Central memory CD8-positive, alpha-beta T cell (primary cell): ENCODE measurements at regions not wholly inside any gene's neighbourhood (a gene's known extent, or its start where the extent isn't known, plus 50 kb on each side); places are given as distances from the start of the nearest gene placed in this dataset.

Source experiments
- ATAC-seq: fragments of 150-1000 bp; cut with Tn5 transposase; replicated peaks from 2 replicates; pipeline ENCODE4 v1.10.0; 2022; ENCODE audit warnings: mild to moderate bottlenecking, moderate FRiP score, moderate number of reproducible peaks; ENCODE audit not compliant: poor library complexity, severe bottlenecking; ENCODE audit errors: extremely low read depth
- DNase-seq, 2 donors: peaks; one replicate each; pipeline ENCODE4 v3.0.0; 2021; ENCODE audit warnings: low spot score in 2 of 2
- H3K27ac Mint-ChIP-seq: one replicate; pipeline ENCODE4 v1.8.0; 2022; ENCODE audit warnings: low read depth, mild to moderate bottlenecking, moderate library complexity, mixed read lengths
- H3K27me3 Mint-ChIP-seq: one replicate; pipeline ENCODE4 v1.8.0; 2022; ENCODE audit warnings: mixed read lengths
- H3K36me3 Mint-ChIP-seq: one replicate; pipeline ENCODE4 v1.8.0; 2022; ENCODE audit warnings: mild to moderate bottlenecking, moderate library complexity, mixed read lengths; ENCODE audit not compliant: insufficient read depth
- H3K4me1 Mint-ChIP-seq: one replicate; pipeline ENCODE4 v1.8.0; 2022; ENCODE audit warnings: mixed read lengths
- H3K4me3 Mint-ChIP-seq: one replicate; pipeline ENCODE4 v1.8.0; 2022; ENCODE audit warnings: mild to moderate bottlenecking, moderate library complexity, mixed read lengths
- H3K9me3 Mint-ChIP-seq: one replicate; pipeline ENCODE4 v1.8.0; 2022; ENCODE audit warnings: mixed read lengths

DNA sequence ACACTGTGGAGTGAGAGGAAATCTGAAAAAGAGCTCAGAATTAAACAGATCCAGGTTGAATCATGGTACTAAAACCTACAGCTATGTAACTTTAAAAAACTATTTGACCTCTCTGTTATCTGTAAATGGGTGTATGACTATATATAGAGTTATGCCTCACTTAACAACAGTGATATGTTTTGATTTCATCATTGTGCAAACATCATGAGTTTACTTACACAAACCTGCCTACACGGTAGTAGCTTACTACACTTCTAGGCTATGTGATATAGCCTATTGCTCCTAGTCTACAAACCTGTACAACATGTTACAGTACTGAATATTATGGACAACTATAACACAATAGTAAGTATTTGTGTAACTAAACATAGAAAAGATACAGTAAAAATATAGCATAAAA, 191.6 kb upstream of the MEIS2 start:
- H3K4me1 Mint-ChIP-seq, result no peaks in the 10 kb centered on the region
- no peak overlapping the region for H3K27ac Mint-ChIP-seq
- DNase-seq (no peak), ATAC-seq (no peak)
- no peaks in the 10 kb centered on the region for H3K36me3 Mint-ChIP-seq
- H3K27me3 Mint-ChIP-seq, result no peaks in the 10 kb centered on the region
- H3K9me3 Mint-ChIP-seq, result peaks cover 3% of the 10 kb centered on the region
- H3K4me3 Mint-ChIP-seq, result no peak overlapping the region

DNA sequence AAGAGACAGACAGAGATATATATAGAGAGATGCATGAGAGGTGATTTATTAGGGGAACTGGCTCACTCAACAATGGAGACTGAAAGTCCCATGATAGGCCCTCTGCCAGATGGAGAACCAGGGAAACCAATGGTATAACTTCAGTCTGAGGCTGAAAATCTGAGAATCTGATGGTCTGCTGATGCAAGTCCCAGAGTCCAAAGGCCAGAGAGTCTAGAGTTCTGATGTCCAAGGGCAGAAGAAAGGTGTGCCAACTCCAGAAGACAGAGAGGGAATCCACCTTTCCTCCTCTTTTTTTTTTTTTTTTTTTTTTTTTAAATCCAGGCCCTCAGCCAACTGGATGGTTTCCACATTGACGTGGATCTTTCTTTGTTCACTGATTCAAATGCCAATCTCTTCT, 197.9 kb upstream of the MEIS2 start:
- no peaks in the 10 kb centered on the region for H3K27me3 Mint-ChIP-seq
- no peaks in the 10 kb centered on the region for H3K36me3 Mint-ChIP-seq
- no peaks in the 10 kb centered on the region for H3K9me3 Mint-ChIP-seq
- no peak overlapping the region for H3K4me3 Mint-ChIP-seq
- no peak overlapping the region for H3K27ac Mint-ChIP-seq
- ATAC-seq (no peak), DNase-seq (no peak)
- no peaks in the 10 kb centered on the region for H3K4me1 Mint-ChIP-seq

DNA sequence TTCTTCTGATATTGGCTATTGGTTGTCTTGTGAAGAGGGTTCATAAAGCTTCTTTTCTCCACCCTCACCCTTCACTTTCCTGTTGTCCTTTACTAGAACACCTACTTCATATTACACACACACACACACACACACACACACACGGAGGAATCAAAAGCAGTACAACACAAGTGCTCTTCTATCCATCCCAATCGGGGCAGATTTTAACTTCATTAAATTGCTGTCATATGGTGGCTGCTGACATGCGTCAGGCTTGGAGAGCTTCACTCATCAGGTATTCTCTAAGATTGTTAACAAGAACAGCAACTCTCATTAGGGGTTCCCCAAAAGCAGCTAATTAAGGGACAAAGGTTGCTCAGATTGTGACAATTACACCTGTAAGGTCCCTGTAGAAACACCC, 239.1 kb upstream of the MEIS2 start:
- H3K36me3 Mint-ChIP-seq, result peaks cover 1% of the 10 kb centered on the region

DNA sequence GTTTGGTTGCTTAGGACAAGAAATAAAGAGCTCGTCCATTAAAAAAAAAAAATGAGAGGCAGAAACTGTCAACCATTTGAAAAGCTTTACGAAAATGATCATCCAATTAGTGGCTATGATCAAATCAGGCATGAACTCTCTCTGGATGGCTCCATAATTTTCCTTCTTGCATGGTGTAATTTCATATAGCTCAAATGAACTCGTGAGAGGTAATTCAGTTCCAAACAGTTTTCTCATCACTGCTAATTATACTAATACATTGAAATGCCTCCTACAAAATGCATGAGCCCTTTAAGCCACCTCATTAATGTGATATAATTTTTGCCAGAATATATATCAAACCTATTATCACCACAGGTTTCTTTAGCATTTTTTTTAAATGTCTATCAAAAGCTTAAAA, 239.5 kb upstream of the MEIS2 start:
- no peak for DNase-seq
- H3K9me3 Mint-ChIP-seq, result peaks cover 7% of the 10 kb centered on the region
- H3K27me3 Mint-ChIP-seq, result no peaks in the 10 kb centered on the region
- no peak overlapping the region for H3K4me3 Mint-ChIP-seq
- no peak for ATAC-seq
- no peak overlapping the region for H3K27ac Mint-ChIP-seq
- H3K4me1 Mint-ChIP-seq, result no peaks in the 10 kb centered on the region
- H3K36me3 Mint-ChIP-seq, result peaks cover 1% of the 10 kb centered on the region

More for the DNA sequence above, 239.1 kb upstream of the MEIS2 start:
- Mint-ChIP-seq H3K27me3 (no peaks in the 10 kb centered on the region), H3K4me3 (no peak overlapping the region), H3K9me3 (peaks cover 7% of the 10 kb centered on the region), H3K4me1 (no peaks in the 10 kb centered on the region), H3K27ac (no peak overlapping the region)
- ATAC-seq, result no peak
- DNase-seq, result no peak

DNA sequence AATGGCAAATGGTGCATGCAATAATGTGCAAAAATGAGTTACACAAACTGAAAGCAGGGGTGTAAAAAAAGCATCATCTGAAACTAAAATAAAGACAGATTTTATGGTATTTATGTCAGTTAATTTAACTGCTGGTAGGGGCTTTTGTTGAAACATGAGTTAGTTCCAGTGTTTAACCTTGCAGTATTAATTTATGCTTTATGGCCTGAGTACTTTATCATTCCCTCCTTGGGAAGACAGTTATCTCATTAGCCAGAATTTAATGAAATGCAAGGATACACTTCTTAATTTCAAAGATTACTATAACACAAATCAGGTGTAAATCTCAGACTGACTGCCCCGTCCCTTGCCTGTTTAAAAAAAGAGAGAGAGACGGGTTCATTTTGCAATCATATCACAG, 240.1 kb upstream of the MEIS2 start:
- H3K27ac Mint-ChIP-seq, result no peak overlapping the region
- H3K9me3 Mint-ChIP-seq, result peaks cover 2% of the 10 kb centered on the region
- DNase-seq, result no peak
- peaks cover 1% of the 10 kb centered on the region for H3K36me3 Mint-ChIP-seq
- no peaks in the 10 kb centered on the region for H3K4me1 Mint-ChIP-seq
- H3K27me3 Mint-ChIP-seq, result no peaks in the 10 kb centered on the region
- H3K4me3 Mint-ChIP-seq, result no peak overlapping the region
- no peak for ATAC-seq

DNA sequence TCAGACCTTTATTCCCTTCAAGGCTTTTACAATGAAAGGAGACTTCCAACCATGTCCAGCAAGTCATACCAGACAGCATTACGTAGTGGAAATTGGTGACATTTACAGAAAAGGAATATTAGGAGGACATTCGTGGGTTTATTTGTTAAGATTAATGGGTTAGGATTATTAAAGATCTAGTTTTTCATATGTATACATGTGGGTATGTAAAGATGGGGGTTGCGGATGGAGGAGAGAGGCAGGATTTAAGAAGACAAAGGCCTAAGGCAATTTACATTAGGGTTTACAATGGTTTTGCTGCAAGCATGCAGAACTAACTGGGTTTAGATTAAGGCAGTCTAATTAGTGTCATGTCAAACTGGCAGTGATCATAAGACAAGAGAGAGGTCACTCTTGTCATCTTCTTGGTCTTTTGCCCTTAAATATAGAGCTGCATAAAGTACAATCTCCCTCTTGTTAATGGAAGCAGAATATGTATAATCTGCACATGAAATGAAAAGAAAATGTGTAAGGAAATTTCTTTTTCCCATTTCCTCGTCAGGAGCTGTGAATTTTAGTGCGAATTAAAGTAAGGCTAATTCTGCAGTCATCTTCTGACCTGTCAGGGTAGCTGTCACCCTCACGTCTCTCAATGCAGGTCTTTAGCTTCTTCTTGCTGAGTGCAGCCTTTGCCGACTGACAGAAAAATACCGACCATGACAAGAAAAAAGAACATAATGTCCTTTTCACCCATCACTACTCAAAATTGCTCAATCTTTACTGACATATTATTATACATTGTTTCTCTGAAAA, 258.9 kb upstream of the MEIS2 start:
- DNase-seq (no peak), ATAC-seq (no peak)
- H3K9me3 Mint-ChIP-seq, result peaks cover 20% of the 10 kb centered on the region
- H3K4me1 Mint-ChIP-seq, result no peaks in the 10 kb centered on the region
- no peaks in the 10 kb centered on the region for H3K36me3 Mint-ChIP-seq
- H3K27ac Mint-ChIP-seq, result no peak overlapping the region
- no peaks in the 10 kb centered on the region for H3K27me3 Mint-ChIP-seq
- no peak overlapping the region for H3K4me3 Mint-ChIP-seq

DNA sequence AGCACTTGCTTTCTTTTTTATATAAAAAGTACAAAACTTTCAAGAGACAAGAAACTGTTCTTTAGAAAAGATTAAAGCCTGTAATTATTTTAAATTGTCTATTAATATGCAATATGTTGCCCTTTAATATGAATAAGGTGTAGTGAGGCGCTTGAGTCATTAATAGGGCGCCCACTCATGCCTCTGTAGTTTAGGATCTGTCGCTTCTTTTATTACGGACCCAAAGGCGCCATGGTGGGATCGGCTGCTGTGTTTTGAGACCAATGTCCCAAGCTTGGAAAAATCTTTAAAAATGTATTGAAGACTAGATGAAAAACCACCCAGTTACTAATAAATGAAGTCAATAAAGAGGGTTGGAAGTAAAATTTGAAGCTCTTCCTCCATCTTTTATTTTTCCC, 259.5 kb upstream of the MEIS2 start:
- H3K9me3 Mint-ChIP-seq, result peaks cover 20% of the 10 kb centered on the region
- H3K27ac Mint-ChIP-seq, result no peak overlapping the region
- ATAC-seq, result no peak
- no peaks in the 10 kb centered on the region for H3K27me3 Mint-ChIP-seq
- H3K36me3 Mint-ChIP-seq, result no peaks in the 10 kb centered on the region
- no peak for DNase-seq
- no peak overlapping the region for H3K4me3 Mint-ChIP-seq
- no peaks in the 10 kb centered on the region for H3K4me1 Mint-ChIP-seq

DNA sequence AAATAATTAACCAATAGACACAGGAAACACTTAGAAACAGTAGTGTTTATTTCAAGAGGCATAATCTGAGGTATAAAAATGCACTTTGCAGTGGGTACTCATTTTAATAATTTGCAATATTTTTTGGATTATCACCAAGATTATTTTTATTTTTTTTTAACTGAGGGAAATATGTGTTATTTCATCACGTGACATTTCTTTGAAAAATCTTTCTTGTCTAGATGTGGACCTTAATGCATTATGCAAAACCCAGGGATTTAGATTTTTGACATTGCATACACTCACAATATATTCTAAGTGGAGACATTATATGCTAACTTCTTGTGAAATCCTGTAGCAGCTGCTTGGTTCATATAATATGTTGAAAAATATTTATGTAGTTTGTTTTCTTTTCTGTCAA, 260.4 kb upstream of the MEIS2 start:
- Mint-ChIP-seq H3K27me3 (no peaks in the 10 kb centered on the region), H3K4me3 (no peak overlapping the region), H3K9me3 (peaks cover 20% of the 10 kb centered on the region), H3K36me3 (no peaks in the 10 kb centered on the region), H3K4me1 (no peaks in the 10 kb centered on the region), H3K27ac (no peak overlapping the region)
- DNase-seq (no peak), ATAC-seq (no peak)

DNA sequence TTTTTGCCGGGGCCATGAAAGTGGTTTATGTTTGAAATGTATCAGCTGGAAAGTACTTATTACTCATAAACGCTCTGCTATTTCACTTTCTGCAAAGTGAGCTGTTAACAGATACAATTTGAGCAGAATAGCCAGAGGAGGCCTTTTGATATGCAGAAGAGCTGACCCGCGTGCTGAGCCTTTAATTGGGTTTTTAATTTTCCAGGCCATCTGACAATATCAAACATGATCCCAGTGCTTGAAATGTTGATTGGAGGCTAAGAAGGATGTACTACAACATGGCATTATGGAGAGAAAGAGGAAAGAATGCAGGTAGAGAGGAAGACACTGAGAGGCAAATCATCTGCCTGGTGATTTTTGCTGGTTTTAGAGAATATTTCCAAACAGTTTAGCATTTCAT, 261.3 kb upstream of the MEIS2 start:
- H3K36me3 Mint-ChIP-seq, result no peaks in the 10 kb centered on the region
- peaks cover 20% of the 10 kb centered on the region for H3K9me3 Mint-ChIP-seq
- H3K4me3 Mint-ChIP-seq, result no peak overlapping the region
- no peak for ATAC-seq
- no peak for DNase-seq
- no peaks in the 10 kb centered on the region for H3K27me3 Mint-ChIP-seq
- H3K4me1 Mint-ChIP-seq, result no peaks in the 10 kb centered on the region
- no peak overlapping the region for H3K27ac Mint-ChIP-seq

DNA sequence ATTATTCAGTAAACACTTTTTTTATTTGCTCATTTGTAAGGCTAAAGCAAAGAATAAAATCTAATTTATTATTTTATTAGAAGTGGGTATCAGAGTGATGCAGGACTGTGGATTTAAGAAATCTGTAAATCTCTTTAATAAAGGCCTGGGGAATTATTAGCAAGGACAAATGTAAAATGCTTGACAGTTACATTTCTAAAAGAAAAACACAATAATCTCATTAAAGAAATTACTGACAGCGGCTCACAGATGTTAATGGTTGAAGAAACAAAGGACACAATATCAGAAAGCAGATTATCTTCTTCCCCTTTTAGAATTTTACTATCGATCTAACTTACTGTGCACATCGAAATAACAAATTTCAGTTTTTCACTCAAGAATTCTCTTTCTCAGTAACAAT, 262.1 kb upstream of the MEIS2 start:
- no peak for ATAC-seq
- no peaks in the 10 kb centered on the region for H3K4me1 Mint-ChIP-seq
- H3K27ac Mint-ChIP-seq, result no peak overlapping the region
- no peak overlapping the region for H3K4me3 Mint-ChIP-seq
- no peaks in the 10 kb centered on the region for H3K27me3 Mint-ChIP-seq
- DNase-seq, result no peak
- no peaks in the 10 kb centered on the region for H3K36me3 Mint-ChIP-seq
- peaks cover 20% of the 10 kb centered on the region for H3K9me3 Mint-ChIP-seq

DNA sequence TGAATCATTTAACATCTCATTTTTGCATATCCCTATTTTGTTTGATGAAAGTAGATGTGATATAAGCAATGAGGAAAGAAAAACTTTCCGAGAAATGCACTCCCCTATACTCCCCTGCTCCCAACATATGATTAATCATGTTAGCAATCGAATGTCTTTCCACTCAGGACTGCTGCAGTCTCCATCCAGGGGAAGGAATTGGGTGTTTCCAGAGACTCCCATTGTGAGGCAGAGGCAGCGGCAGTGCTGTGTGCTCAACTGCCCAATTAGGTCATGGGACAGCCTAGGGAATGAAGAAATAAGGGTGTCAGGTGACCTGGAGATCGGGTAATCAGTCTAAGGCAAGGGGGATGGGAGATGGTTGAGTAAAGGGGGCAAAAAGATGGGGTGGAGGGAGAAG, 268.6 kb upstream of the MEIS2 start:
- H3K4me1 Mint-ChIP-seq, result no peaks in the 10 kb centered on the region
- ATAC-seq (no peak), DNase-seq (no peak)
- no peak overlapping the region for H3K4me3 Mint-ChIP-seq
- H3K9me3 Mint-ChIP-seq, result peaks cover 6% of the 10 kb centered on the region
- H3K36me3 Mint-ChIP-seq, result no peaks in the 10 kb centered on the region
- H3K27me3 Mint-ChIP-seq, result no peaks in the 10 kb centered on the region
- no peak overlapping the region for H3K27ac Mint-ChIP-seq

DNA sequence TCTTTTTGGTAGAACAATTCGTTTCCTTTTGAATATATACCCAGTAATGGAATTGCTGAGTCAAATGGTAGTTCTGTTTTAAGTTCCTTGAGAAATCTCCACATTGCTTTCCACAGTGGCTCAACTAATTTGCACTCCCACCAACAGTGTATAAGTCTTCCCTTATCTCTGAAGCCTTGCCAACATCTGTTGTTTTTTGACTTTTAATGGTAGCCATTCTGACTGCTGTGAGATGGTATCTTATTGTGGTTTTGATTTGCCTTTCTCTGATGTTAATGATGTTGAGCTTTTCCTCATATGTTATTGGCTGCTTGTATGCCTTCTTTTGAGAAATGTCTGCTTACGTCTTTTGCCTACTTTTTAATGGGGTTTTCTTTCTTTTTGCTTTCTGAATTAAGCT, 270.6 kb upstream of the MEIS2 start:
- DNase-seq (no peak), ATAC-seq (no peak)
- Mint-ChIP-seq H3K4me3 (no peak overlapping the region), H3K27ac (no peak overlapping the region), H3K9me3 (peaks cover 6% of the 10 kb centered on the region), H3K27me3 (no peaks in the 10 kb centered on the region), H3K4me1 (no peaks in the 10 kb centered on the region), H3K36me3 (no peaks in the 10 kb centered on the region)

DNA sequence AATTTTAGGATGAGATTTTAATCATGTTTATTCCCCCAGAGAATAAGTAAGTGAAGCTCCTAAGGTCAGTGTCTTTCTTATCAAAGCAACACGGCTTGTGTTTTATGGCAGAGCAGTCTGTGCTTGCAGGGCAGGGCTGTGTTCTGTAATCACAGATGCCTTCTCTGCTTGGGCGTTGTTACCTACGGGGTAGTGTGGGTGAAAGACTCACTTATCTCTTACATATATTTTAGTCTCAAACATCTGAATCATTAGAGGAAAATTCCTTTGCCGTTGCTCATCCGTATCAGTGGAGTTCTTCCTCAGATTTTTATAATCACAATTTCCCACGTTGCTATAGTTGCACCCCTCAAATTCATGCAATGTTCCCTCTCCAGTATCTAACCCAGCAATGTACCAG, 271.7 kb upstream of the MEIS2 start:
- no peaks in the 10 kb centered on the region for H3K36me3 Mint-ChIP-seq
- no peaks in the 10 kb centered on the region for H3K27me3 Mint-ChIP-seq
- H3K4me1 Mint-ChIP-seq, result no peaks in the 10 kb centered on the region
- H3K27ac Mint-ChIP-seq, result no peak overlapping the region
- H3K4me3 Mint-ChIP-seq, result no peak overlapping the region
- DNase-seq (no peak), ATAC-seq (no peak)
- peaks cover 6% of the 10 kb centered on the region for H3K9me3 Mint-ChIP-seq
